Smooth muscle cell (in vitro differentiated cells): ENCODE measurements at regions not wholly inside any gene's neighbourhood (a gene's known extent, or its start where the extent isn't known, plus 50 kb on each side); places are given as distances from the start of the nearest gene placed in this dataset.

Experiments
- DNase-seq: peaks from one replicate; lab custom pipeline; 2025; ENCODE audit not compliant: unreplicated experiment; lab: John Stamatoyannopoulos, UW
- H2AFZ ChIP-seq: fragments of 200-600 bp; sonication (generic); 2 replicates; pipeline ENCODE4 v1.6.0; 2016; ENCODE audit warnings: antibody characterized with exemption, low read depth, mild to moderate bottlenecking
- H3F3A ChIP-seq: fragments of 200-600 bp; sonication (generic); 2 replicates; pipeline ENCODE4 v1.6.0; 2017; ENCODE audit warnings: antibody characterized with exemption, low read depth
- H3K27ac ChIP-seq: fragments of 200-600 bp; sonication (generic); 2 replicates; pipeline ENCODE4 v1.5.1; 2016; ENCODE audit warnings: low read depth, mild to moderate bottlenecking
- H3K27me3 ChIP-seq: fragments of 200-600 bp; sonication (generic); 2 replicates; pipeline ENCODE4 v1.6.1; 2016; ENCODE audit warnings: low read depth, mild to moderate bottlenecking
- H3K36me3 ChIP-seq: fragments of 200-600 bp; sonication (generic); 2 replicates; pipeline ENCODE4 v1.5.1; 2016; ENCODE audit warnings: low read depth
- H3K4me1 ChIP-seq: fragments of 200-600 bp; sonication (generic); 2 replicates; pipeline ENCODE4 v1.5.1; 2016; ENCODE audit warnings: low read depth
- H3K4me2 ChIP-seq: fragments of 200-600 bp; sonication (generic); 2 replicates; pipeline ENCODE4 v1.6.0; 2016; ENCODE audit warnings: mild to moderate bottlenecking
- H3K4me3 ChIP-seq: fragments of 200-600 bp; sonication (generic); 2 replicates; pipeline ENCODE4 v1.5.1; 2016; ENCODE audit warnings: mild to moderate bottlenecking
- H3K79me2 ChIP-seq: fragments of 200-600 bp; sonication (generic); 2 replicates; pipeline ENCODE4 v1.6.0; 2016; ENCODE audit warnings: low read depth, mild to moderate bottlenecking
- H3K9ac ChIP-seq: fragments of 200-600 bp; sonication (generic); 2 replicates; pipeline ENCODE4 v1.6.0; 2016; ENCODE audit warnings: low read depth
- H3K9me3 ChIP-seq: fragments of 200-600 bp; sonication (generic); replicated peaks from 2 replicates; pipeline ENCODE4 v1.5.1; 2016; ENCODE audit warnings: low read depth
- H4K20me1 ChIP-seq: fragments of 200-600 bp; sonication (generic); 2 replicates; pipeline ENCODE4 v1.6.0; 2016; ENCODE audit warnings: low read depth
- WGBS: methylation state at CpG from one replicate; pipeline ENCODE4 v1.1.7; 2016; ENCODE audit warnings: low lambda C conversion rate; 5-methylcytosine and 5-hydroxymethylcytosine counted together
- TF ChIP-seq, protein P1 (sequence below): fragments of 200-600 bp; sonication (generic); IDR thresholded peaks from 2 replicates; pipeline ENCODE4 v1.5.1; 2017; ENCODE audit warnings: borderline replicate concordance, mild to moderate bottlenecking, antibody characterized with exemption; ENCODE audit not compliant: insufficient read depth, poor library complexity, severe bottlenecking

GRCh38 chr9:107554636-107555035, 65.1 kb upstream of the KLF4 start:
- H3F3A ChIP-seq, result no peaks in the 10 kb centered on the region
- no peak for DNase-seq
- no peak overlapping the region for H3K4me3 ChIP-seq
- no peaks in the 10 kb centered on the region for H3K27me3 ChIP-seq
- H3K9me3 ChIP-seq, result no peaks in the 10 kb centered on the region
- TF ChIP-seq, protein P1, sequence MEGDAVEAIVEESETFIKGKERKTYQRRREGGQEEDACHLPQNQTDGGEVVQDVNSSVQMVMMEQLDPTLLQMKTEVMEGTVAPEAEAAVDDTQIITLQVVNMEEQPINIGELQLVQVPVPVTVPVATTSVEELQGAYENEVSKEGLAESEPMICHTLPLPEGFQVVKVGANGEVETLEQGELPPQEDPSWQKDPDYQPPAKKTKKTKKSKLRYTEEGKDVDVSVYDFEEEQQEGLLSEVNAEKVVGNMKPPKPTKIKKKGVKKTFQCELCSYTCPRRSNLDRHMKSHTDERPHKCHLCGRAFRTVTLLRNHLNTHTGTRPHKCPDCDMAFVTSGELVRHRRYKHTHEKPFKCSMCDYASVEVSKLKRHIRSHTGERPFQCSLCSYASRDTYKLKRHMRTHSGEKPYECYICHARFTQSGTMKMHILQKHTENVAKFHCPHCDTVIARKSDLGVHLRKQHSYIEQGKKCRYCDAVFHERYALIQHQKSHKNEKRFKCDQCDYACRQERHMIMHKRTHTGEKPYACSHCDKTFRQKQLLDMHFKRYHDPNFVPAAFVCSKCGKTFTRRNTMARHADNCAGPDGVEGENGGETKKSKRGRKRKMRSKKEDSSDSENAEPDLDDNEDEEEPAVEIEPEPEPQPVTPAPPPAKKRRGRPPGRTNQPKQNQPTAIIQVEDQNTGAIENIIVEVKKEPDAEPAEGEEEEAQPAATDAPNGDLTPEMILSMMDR, result no peak
- no peak overlapping the region for H3K4me2 ChIP-seq
- H3K9ac ChIP-seq, result no peak overlapping the region
- 99% methylated on average over 8 of the region's 8 CpGs for WGBS
- no peak overlapping the region for H2AFZ ChIP-seq
- H3K36me3 ChIP-seq, result no peaks in the 10 kb centered on the region
- no peaks in the 10 kb centered on the region for H4K20me1 ChIP-seq
- no peak overlapping the region for H3K27ac ChIP-seq
- no peaks in the 10 kb centered on the region for H3K79me2 ChIP-seq
- H3K4me1 ChIP-seq, result no peaks in the 10 kb centered on the region

DNA sequence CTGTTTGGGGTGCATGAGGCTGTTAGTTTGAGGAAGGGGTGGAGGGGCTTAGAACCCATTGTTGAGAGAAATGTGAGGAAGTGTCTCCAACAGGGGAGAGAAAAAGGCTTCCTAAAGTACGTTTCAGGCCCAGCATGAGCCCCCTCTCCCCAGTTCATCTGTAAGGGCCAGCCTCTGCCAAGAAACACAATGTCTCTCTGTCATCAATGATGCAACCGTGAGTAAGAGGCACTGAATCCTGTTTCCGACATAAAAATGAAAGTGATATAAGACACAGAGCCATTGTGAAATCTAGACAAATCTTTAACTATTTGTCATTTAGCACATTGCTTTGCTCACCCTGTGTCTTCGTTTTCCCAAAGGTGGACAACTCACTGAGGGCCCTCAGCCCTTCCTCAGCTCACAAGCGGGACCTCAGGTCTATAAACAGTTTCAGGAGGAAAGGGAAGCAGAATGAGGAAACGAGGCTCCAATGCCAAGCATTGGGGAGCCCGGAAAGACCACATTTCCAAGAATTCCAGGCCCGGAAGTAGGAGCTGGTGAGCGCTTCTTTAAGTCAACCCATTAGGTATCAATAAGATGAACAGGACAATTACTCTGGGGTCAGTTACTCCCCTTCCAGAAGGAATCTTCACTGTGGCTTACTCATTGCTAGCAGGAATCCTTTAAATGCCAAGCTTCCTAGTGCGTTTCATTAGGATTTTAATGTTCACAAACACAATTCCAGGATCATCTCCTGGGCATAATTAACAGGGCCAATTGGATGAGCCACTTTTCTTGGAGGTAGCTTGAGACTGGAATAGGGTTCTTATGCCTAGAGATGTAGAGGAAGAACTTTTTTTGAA, 59.0 kb upstream of the KLF4 start:
- TF ChIP-seq, protein P1, result no peak
- DNase-seq, result no peak
- Histone ChIP-seq H3K4me3 (no peak overlapping the region), H4K20me1 (no peaks in the 10 kb centered on the region), H3K4me1 (peaks cover 5% of the 10 kb centered on the region), H3K9ac (peak overlapping the region; percentile 52), H3K4me2 (peak overlapping the region; percentile 66), H3K27me3 (no peaks in the 10 kb centered on the region), H3K79me2 (no peaks in the 10 kb centered on the region), H3K36me3 (no peaks in the 10 kb centered on the region), H3K9me3 (no peaks in the 10 kb centered on the region), H2AFZ (no peak overlapping the region), H3F3A (no peaks in the 10 kb centered on the region), H3K27ac (peak overlapping the region; percentile 25)
- 66% methylated on average over 10 of the region's 10 CpGs for WGBS

- peak overlapping the region; percentile 25 for H3K27ac ChIP-seq
- 77% methylated on average over 3 of the region's 3 CpGs for WGBS
- no peak overlapping the region for H2AFZ ChIP-seq
- no peaks in the 10 kb centered on the region for H3K27me3 ChIP-seq
- no peaks in the 10 kb centered on the region for H3K9me3 ChIP-seq
- no peaks in the 10 kb centered on the region for H3K36me3 ChIP-seq
- no peak for DNase-seq
- no peaks in the 10 kb centered on the region for H3F3A ChIP-seq
- H4K20me1 ChIP-seq, result no peaks in the 10 kb centered on the region
- H3K4me1 ChIP-seq, result peaks cover 5% of the 10 kb centered on the region
- TF ChIP-seq, protein P1, result no peak
- H3K4me3 ChIP-seq, result no peak overlapping the region
- no peak overlapping the region for H3K9ac ChIP-seq
- no peak overlapping the region for H3K4me2 ChIP-seq
- H3K79me2 ChIP-seq, result no peaks in the 10 kb centered on the region
These were observed 58.3 kb upstream of the KLF4 start for GRCh38 chr9:107547772-107548297.
